WTC11 (cell line): ENCODE measurements at regions not wholly inside any gene's neighbourhood (a gene's known extent, or its start where the extent isn't known, plus 50 kb on each side); places are given as distances from the start of the nearest gene placed in this dataset.
A peak's percentile ranks its signal among the peaks of the same experiment; 100 is the strongest.

ENCODE experiments used
- ATAC-seq: fragments of 200-7000 bp; cut with Tn5 transposase; 2 replicates; pipeline ENCODE4 v1.10.0; 2021; ENCODE audit warnings: mild to moderate bottlenecking, moderate library complexity
- CTCF ChIA-PET: fragments of 300-600 bp; sonication (Branson Sonifier 250); formaldehyde crosslinking; loops from one replicate; lab custom pipeline; 2021; ENCODE audit warnings: antibody characterized with exemption; lab: Charles Lee
- POLR2A ChIA-PET: fragments of 350-600 bp; sonication (Branson Sonifier 250); formaldehyde crosslinking; loops from one replicate; lab custom pipeline; 2021; ENCODE audit warnings: antibody characterized with exemption; lab: Charles Lee
- DNase-seq: peaks from one replicate; pipeline ENCODE4 v3.0.0; 2021; ENCODE audit warnings: low spot score
- H3K27ac Mint-ChIP-seq: 2 replicates; pipeline ENCODE4 v1.8.0; 2021; ENCODE audit warnings: mixed read lengths
- H3K27me3 Mint-ChIP-seq: 2 replicates; pipeline ENCODE4 v1.8.0; 2021; ENCODE audit warnings: low read depth, mild to moderate bottlenecking, moderate library complexity, mixed read lengths
- H3K36me3 Mint-ChIP-seq: 2 replicates; pipeline ENCODE4 v1.8.0; 2021; ENCODE audit warnings: mixed read lengths
- H3K4me1 Mint-ChIP-seq: 2 replicates; pipeline ENCODE4 v1.8.0; 2022; ENCODE audit warnings: mixed read lengths
- H3K4me3 Mint-ChIP-seq: 2 replicates; pipeline ENCODE4 v1.8.0; 2021; ENCODE audit warnings: mild to moderate bottlenecking, moderate library complexity, mixed read lengths
- H3K9me3 Mint-ChIP-seq: 2 replicates; pipeline ENCODE4 v1.8.0; 2021; ENCODE audit warnings: mixed read lengths
- ARID4B ChIP-seq: sonication (generic); formaldehyde crosslinking; IDR thresholded peaks from 2 replicates; pipeline ENCODE4 v1.8.0; 2023; ENCODE audit warnings: missing genetic modification reagents, mild to moderate bottlenecking, borderline replicate concordance
- ATF3 ChIP-seq: sonication (generic); formaldehyde crosslinking; conservative IDR thresholded peaks from 2 replicates; pipeline ENCODE4 v1.8.1; 2022; ENCODE audit warnings: mild to moderate bottlenecking, missing genetic modification reagents
- ATF6 ChIP-seq: sonication (generic); formaldehyde crosslinking; IDR thresholded peaks from 2 replicates; pipeline ENCODE4 v1.8.1; 2023; ENCODE audit warnings: mild to moderate bottlenecking, missing genetic modification reagents
- ESRRA ChIP-seq: sonication (generic); formaldehyde crosslinking; IDR thresholded peaks from 2 replicates; pipeline ENCODE4 v1.8.1; 2022; ENCODE audit warnings: mild to moderate bottlenecking, missing genetic modification reagents, borderline replicate concordance
- GABPB1 ChIP-seq: sonication (generic); formaldehyde crosslinking; IDR thresholded peaks from 2 replicates; pipeline ENCODE4 v1.8.1; 2023; ENCODE audit warnings: mild to moderate bottlenecking, missing genetic modification reagents
- IRF1 ChIP-seq: sonication (generic); formaldehyde crosslinking; IDR thresholded peaks from 2 replicates; pipeline ENCODE4 v1.8.0; 2023; ENCODE audit warnings: missing genetic modification reagents
- NFATC4 ChIP-seq: fragments of 250-450 bp; sonication (Bioruptor Pico); IDR thresholded peaks from 2 replicates; pipeline ENCODE4 v1.9.0; 2021; ENCODE audit warnings: mild to moderate bottlenecking
- PRRX2 ChIP-seq: fragments of 250-450 bp; sonication (Bioruptor Pico); IDR thresholded peaks from 2 replicates; pipeline ENCODE4 v1.8.0; 2021; ENCODE audit warnings: mild to moderate bottlenecking
- TEAD1 ChIP-seq: sonication (generic); formaldehyde crosslinking; IDR thresholded peaks from 2 replicates; pipeline ENCODE4 v1.8.0; 2022; ENCODE audit warnings: mild to moderate bottlenecking, missing genetic modification reagents
- TF ChIP-seq, protein P1 (sequence below): sonication (generic); formaldehyde crosslinking; IDR thresholded peaks from 2 replicates; pipeline ENCODE4 v1.8.0; 2022; ENCODE audit warnings: missing genetic modification reagents

DNA sequence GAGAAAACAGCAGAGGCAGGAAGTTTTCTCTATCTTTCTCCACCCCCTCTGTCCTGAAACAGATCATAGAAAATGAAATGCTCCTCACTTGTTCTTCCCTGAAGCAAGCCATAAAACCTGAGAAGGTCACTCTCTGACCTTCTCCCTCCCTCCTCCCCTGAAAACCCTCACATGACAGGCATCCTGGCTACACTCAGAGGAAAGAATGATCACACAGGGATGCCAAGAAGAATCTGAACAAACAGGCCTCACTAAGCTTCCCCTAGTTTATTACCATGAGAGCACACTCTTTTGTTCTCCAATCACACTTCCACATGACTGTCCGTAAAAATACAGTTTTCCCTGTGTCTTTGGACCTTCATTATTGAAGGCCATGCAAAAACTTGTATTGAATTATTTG, 300.1 kb downstream of the BUD13 start (continued):
- TF ChIP-seq ARID4B (CRISPR knock-in tag) (no peak), ATF6 (CRISPR knock-in tag) (no peak), PRRX2 (CRISPR knock-in tag) (no peak), ESRRA (CRISPR knock-in tag) (no peak)
- TF ChIP-seq, protein P1, sequence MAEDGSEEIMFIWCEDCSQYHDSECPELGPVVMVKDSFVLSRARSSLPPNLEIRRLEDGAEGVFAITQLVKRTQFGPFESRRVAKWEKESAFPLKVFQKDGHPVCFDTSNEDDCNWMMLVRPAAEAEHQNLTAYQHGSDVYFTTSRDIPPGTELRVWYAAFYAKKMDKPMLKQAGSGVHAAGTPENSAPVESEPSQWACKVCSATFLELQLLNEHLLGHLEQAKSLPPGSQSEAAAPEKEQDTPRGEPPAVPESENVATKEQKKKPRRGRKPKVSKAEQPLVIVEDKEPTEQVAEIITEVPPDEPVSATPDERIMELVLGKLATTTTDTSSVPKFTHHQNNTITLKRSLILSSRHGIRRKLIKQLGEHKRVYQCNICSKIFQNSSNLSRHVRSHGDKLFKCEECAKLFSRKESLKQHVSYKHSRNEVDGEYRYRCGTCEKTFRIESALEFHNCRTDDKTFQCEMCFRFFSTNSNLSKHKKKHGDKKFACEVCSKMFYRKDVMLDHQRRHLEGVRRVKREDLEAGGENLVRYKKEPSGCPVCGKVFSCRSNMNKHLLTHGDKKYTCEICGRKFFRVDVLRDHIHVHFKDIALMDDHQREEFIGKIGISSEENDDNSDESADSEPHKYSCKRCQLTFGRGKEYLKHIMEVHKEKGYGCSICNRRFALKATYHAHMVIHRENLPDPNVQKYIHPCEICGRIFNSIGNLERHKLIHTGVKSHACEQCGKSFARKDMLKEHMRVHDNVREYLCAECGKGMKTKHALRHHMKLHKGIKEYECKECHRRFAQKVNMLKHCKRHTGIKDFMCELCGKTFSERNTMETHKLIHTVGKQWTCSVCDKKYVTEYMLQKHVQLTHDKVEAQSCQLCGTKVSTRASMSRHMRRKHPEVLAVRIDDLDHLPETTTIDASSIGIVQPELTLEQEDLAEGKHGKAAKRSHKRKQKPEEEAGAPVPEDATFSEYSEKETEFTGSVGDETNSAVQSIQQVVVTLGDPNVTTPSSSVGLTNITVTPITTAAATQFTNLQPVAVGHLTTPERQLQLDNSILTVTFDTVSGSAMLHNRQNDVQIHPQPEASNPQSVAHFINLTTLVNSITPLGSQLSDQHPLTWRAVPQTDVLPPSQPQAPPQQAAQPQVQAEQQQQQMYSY (CRISPR knock-in tag), result no peak

GRCh38 chr11:116471608-116472256, 301.1 kb downstream of the BUD13 start:
- Mint-ChIP-seq H3K27ac (no peak overlapping the region), H3K9me3 (peaks cover 24% of the 10 kb centered on the region), H3K4me3 (no peak overlapping the region), H3K4me1 (peaks cover 18% of the 10 kb centered on the region), H3K36me3 (peaks cover 18% of the 10 kb centered on the region), H3K27me3 (peaks cover 37% of the 10 kb centered on the region)
- ATAC-seq, result no peak
- POLR2A ChIA-PET, result no interaction called here
- no peak for DNase-seq
- TF ChIP-seq ATF3 (CRISPR knock-in tag) (no peak), GABPB1 (peak; percentile 96)
- TF ChIP-seq, all 79 proteins: peak for 1
- CTCF ChIA-PET, result interaction anchor here (1.2 to 1.9 kb wide), 2 partner anchors 27 to 29 kb away, joined by 3 to 6 read pairs; no protein-coding TSS in a partner anchor

GRCh38 chr11:116468699-116469098, 304.1 kb downstream of the BUD13 start:
- Mint-ChIP-seq H3K36me3 (peaks cover 21% of the 10 kb centered on the region), H3K4me3 (no peak overlapping the region), H3K9me3 (peaks cover 28% of the 10 kb centered on the region), H3K4me1 (peaks cover 18% of the 10 kb centered on the region), H3K27me3 (peaks cover 37% of the 10 kb centered on the region), H3K27ac (no peak overlapping the region)
- DNase-seq (no peak), ATAC-seq (no peak)
- no peak for TF ChIP-seq TEAD1 (CRISPR knock-in tag)
- TF ChIP-seq IRF1 (CRISPR knock-in tag), result no peak
- TF ChIP-seq NFATC4, result no peak
- ChIA-PET CTCF (interaction anchor here (1.2 to 2.9 kb wide), 2 partner anchors 14 to 31 kb away, joined by 4 to 14 read pairs; no protein-coding TSS in a partner anchor), POLR2A (no interaction called here)
